SK-N-SH treated with all-trans-retinoic acid at 6 μM for 48 hours (cell line): ENCODE measurements at regions not wholly inside any gene's neighbourhood (a gene's known extent, or its start where the extent isn't known, plus 50 kb on each side); places are given as distances from the start of the nearest gene placed in this dataset.
"Not testable (repeated sequence)": the region's sequence is repeated elsewhere in the genome, so short reads cannot be mapped to it uniquely, and the experiment has no call there.

Experiments
- ATAC-seq: fragments of 200-7000 bp; cut with Tn5 transposase; 3 replicates; pipeline ENCODE4 v1.9.1; 2020; ENCODE audit warnings: mild to moderate bottlenecking, moderate library complexity
- ARNTL ChIP-seq: fragments of 450-650 bp; formaldehyde crosslinking; IDR thresholded peaks from 2 replicates; pipeline ENCODE4 v1.5.0; 2020; ENCODE audit warnings: low read depth, mild to moderate bottlenecking, moderate library complexity, borderline replicate concordance
- BACH2 ChIP-seq: fragments of 250-450 bp; sonication (Bioruptor Pico); IDR thresholded peaks from 2 replicates; pipeline ENCODE4 v1.9.0; 2021; ENCODE audit warnings: mild to moderate bottlenecking, borderline replicate concordance
- CREB5 ChIP-seq: fragments of 250-450 bp; sonication (Bioruptor Pico); IDR thresholded peaks from 2 replicates; pipeline ENCODE4 v1.5.1; 2020; ENCODE audit warnings: low read depth, mild to moderate bottlenecking, moderate library complexity
- CSDC2 ChIP-seq: fragments of 250-450 bp; sonication (Bioruptor Pico); IDR thresholded peaks from 2 replicates; pipeline ENCODE4 v1.5.0; 2020; ENCODE audit warnings: mild to moderate bottlenecking, moderate library complexity
- CSRNP3 ChIP-seq: fragments of 250-450 bp; sonication (Bioruptor Pico); IDR thresholded peaks from 2 replicates; pipeline ENCODE4 v1.5.1; 2021; ENCODE audit warnings: mild to moderate bottlenecking, moderate library complexity
- OSR1 ChIP-seq: fragments of 250-450 bp; sonication (Bioruptor Pico); IDR thresholded peaks from 2 replicates; pipeline ENCODE4 v1.8.0; 2022; ENCODE audit warnings: moderate library complexity, mild to moderate bottlenecking, inconsistent platforms
- PPARA ChIP-seq: fragments of 250-450 bp; sonication (Bioruptor Pico); IDR thresholded peaks from 2 replicates; pipeline ENCODE4 v1.5.0; 2020; ENCODE audit warnings: mild to moderate bottlenecking, borderline replicate concordance
- TCF4 ChIP-seq: fragments of 250-450 bp; sonication (Bioruptor Pico); IDR thresholded peaks from 2 replicates; pipeline ENCODE4 v1.8.0; 2021; ENCODE audit warnings: mild to moderate bottlenecking, moderate library complexity, borderline replicate concordance
- TOX ChIP-seq: fragments of 250-450 bp; sonication (Bioruptor Pico); IDR thresholded peaks from 2 replicates; pipeline ENCODE4 v1.8.0; 2021; ENCODE audit warnings: mild to moderate bottlenecking, moderate library complexity, borderline replicate concordance
- ZC3H10 ChIP-seq: fragments of 250-450 bp; sonication (Bioruptor Pico); IDR thresholded peaks from 2 replicates; pipeline ENCODE4 v1.5.1; 2021; ENCODE audit warnings: mild to moderate bottlenecking, moderate library complexity
- ZFP3 ChIP-seq: fragments of 250-450 bp; sonication (Bioruptor Pico); IDR thresholded peaks from 2 replicates; pipeline ENCODE4 v1.5.0; 2020; ENCODE audit warnings: mild to moderate bottlenecking, moderate library complexity
- ZNF565 ChIP-seq: fragments of 450-650 bp; formaldehyde crosslinking; conservative IDR thresholded peaks from 2 replicates; pipeline ENCODE4 v1.5.0; 2020; ENCODE audit warnings: low read depth, mild to moderate bottlenecking, moderate library complexity
- ZNF8 ChIP-seq: fragments of 450-650 bp; formaldehyde crosslinking; IDR thresholded peaks from 2 replicates; pipeline ENCODE4 v1.5.0; 2020; ENCODE audit warnings: mild to moderate bottlenecking, moderate library complexity
- TF ChIP-seq, protein P1 (sequence below): fragments of 250-450 bp; sonication (Bioruptor Pico); IDR thresholded peaks from 2 replicates; pipeline ENCODE4 v1.5.0; 2020; ENCODE audit warnings: mild to moderate bottlenecking, moderate library complexity
- TF ChIP-seq, protein P2 (sequence below): fragments of 250-450 bp; sonication (Bioruptor Pico); IDR thresholded peaks from 2 replicates; pipeline ENCODE4 v1.8.0; 2021; ENCODE audit warnings: low read depth, mild to moderate bottlenecking, moderate library complexity, borderline replicate concordance

DNA sequence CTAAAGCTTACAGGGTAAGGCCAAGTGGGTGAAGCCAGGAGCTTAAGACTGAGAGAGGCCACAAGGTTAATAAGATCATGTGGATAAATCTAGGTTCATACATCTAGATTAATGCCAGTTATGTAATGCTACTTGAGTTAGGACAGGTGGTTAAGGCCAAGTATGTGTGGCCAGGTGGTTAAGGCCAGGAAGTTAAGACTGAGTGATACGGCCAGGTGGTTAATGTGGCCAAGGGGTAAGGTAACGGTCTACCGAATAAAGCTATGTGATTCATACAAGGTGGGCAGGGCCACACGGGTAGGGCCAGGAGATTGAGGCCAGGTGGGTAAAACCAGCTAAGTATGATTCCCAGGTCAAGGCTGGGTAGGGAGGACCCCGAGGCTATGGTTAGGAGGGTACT, 223.0 kb downstream of the TACR3 start:
- TF ChIP-seq OSR1 (CRISPR knock-in tag) = no peak
- TF ChIP-seq TCF4 (CRISPR knock-in tag) = no peak
- no peak for TF ChIP-seq ZC3H10 (CRISPR knock-in tag)
- no peak for TF ChIP-seq ZNF565 (CRISPR knock-in tag)
- no peak for TF ChIP-seq PPARA (CRISPR knock-in tag)
- TF ChIP-seq CREB5 (CRISPR knock-in tag) = no peak
- no peak for ATAC-seq

- no peak for TF ChIP-seq CREB5 (CRISPR knock-in tag)
- TF ChIP-seq BACH2 (CRISPR knock-in tag) = no peak
- no peak for TF ChIP-seq ZNF565 (CRISPR knock-in tag)
- no peak for TF ChIP-seq CSRNP3 (CRISPR knock-in tag)
- no peak for TF ChIP-seq ZNF8 (CRISPR knock-in tag)
- TF ChIP-seq ARNTL (CRISPR knock-in tag) = no peak
- TF ChIP-seq ZFP3 (CRISPR knock-in tag) = no peak
- TF ChIP-seq, protein P1, sequence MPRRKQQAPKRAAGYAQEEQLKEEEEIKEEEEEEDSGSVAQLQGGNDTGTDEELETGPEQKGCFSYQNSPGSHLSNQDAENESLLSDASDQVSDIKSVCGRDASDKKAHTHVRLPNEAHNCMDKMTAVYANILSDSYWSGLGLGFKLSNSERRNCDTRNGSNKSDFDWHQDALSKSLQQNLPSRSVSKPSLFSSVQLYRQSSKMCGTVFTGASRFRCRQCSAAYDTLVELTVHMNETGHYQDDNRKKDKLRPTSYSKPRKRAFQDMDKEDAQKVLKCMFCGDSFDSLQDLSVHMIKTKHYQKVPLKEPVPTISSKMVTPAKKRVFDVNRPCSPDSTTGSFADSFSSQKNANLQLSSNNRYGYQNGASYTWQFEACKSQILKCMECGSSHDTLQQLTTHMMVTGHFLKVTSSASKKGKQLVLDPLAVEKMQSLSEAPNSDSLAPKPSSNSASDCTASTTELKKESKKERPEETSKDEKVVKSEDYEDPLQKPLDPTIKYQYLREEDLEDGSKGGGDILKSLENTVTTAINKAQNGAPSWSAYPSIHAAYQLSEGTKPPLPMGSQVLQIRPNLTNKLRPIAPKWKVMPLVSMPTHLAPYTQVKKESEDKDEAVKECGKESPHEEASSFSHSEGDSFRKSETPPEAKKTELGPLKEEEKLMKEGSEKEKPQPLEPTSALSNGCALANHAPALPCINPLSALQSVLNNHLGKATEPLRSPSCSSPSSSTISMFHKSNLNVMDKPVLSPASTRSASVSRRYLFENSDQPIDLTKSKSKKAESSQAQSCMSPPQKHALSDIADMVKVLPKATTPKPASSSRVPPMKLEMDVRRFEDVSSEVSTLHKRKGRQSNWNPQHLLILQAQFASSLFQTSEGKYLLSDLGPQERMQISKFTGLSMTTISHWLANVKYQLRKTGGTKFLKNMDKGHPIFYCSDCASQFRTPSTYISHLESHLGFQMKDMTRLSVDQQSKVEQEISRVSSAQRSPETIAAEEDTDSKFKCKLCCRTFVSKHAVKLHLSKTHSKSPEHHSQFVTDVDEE (CRISPR knock-in tag) = no peak
- no peak for TF ChIP-seq CSDC2
- TF ChIP-seq TOX (CRISPR knock-in tag) = no peak
- no peak for TF ChIP-seq ZC3H10 (CRISPR knock-in tag)
- no peak for ATAC-seq
Observed at GRCh38 chr4:103493450-103494159, 226.2 kb downstream of the TACR3 start.

- not testable (repeated sequence) for ATAC-seq
Observed at GRCh38 chr4:103485296-103485695, 234.5 kb downstream of the TACR3 start.

DNA sequence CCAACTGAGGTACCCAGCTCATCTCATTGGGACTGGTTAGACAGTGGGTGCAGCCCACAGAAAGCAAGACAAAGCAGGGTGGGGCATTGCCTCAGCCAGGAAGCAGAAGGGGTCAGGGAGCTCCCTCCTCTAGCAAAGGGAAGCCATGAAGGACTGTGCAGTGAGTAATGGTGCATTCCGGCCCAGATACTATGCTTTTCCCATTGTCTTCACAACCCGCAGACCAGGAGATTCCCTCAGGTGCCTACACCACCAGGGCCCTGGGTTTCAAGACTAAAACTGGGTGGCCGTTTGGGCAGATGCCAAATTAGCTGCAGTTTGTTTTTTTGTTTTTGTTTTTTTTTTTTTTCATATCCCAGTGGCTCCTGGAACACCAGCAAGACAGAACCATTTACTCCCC, 235.3 kb downstream of the TACR3 start:
- TF ChIP-seq, protein P2, sequence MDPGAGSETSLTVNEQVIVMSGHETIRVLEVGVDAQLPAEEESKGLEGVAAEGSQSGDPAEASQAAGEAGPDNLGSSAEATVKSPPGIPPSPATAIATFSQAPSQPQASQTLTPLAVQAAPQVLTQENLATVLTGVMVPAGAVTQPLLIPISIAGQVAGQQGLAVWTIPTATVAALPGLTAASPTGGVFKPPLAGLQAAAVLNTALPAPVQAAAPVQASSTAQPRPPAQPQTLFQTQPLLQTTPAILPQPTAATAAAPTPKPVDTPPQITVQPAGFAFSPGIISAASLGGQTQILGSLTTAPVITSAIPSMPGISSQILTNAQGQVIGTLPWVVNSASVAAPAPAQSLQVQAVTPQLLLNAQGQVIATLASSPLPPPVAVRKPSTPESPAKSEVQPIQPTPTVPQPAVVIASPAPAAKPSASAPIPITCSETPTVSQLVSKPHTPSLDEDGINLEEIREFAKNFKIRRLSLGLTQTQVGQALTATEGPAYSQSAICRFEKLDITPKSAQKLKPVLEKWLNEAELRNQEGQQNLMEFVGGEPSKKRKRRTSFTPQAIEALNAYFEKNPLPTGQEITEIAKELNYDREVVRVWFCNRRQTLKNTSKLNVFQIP (CRISPR knock-in tag) = no peak
- no peak for TF ChIP-seq CSDC2
- no peak for ATAC-seq

GRCh38 chr4:103482893-103483292, 236.9 kb downstream of the TACR3 start:
- TF ChIP-seq ZNF8 (CRISPR knock-in tag) (no peak), ARNTL (CRISPR knock-in tag) (no peak), CSRNP3 (CRISPR knock-in tag) (no peak), CREB5 (CRISPR knock-in tag) (no peak), BACH2 (CRISPR knock-in tag) (no peak), OSR1 (CRISPR knock-in tag) (no peak)
- no peak for ATAC-seq
